ENCODE measurements at regions not wholly inside any gene's neighbourhood (a gene's known extent, or its start where the extent isn't known, plus 50 kb on each side); places are given as distances from the start of the nearest gene placed in this dataset.

GRCh38 chr7:46145412-46145811, 224.3 kb upstream of the IGFBP3 start:
- no peak overlapping the region for H3K4me3 ChIP-seq (ENCODE audit: low read depth, low read length)
- ChIA-PET CTCF (interaction anchor here (3.0 kb wide), 1 partner anchor 223 kb away, joined by 21 read pairs; the partner anchor contains the start of gene IGFBP3), POLR2A (interaction anchor here (0.8 kb wide), 1 partner anchor 167 kb away, joined by 3 read pairs; no protein-coding TSS in a partner anchor)
- DNase-seq (ENCODE audit: low read depth, low spot score): peak; percentile 100
- no peak for TF ChIP-seq CTCF (IDR thresholded peaks at IDR 0.05; ENCODE audit: insufficient read depth, low read length, missing control alignments)

- ChIA-PET CTCF (interaction anchor here (0.6 to 3.0 kb wide), 3 partner anchors 133 to 222 kb away, joined by 3 to 21 read pairs (median 3); partner anchors contain the start of gene IGFBP3), POLR2A (no interaction called here)
- no peak for TF ChIP-seq CTCF (IDR thresholded peaks at IDR 0.05; ENCODE audit: insufficient read depth, low read length, missing control alignments)
- no peak for DNase-seq (ENCODE audit: low read depth, low spot score)
- H3K4me3 ChIP-seq (ENCODE audit: low read depth, low read length): no peak overlapping the region
Measured at GRCh38 chr7:46143949-46144917, 223.2 kb upstream of the IGFBP3 start.

GRCh38 chr7:46143421-46143820, 222.3 kb upstream of the IGFBP3 start:
- POLR2A ChIA-PET: no interaction called here
- TF ChIP-seq CTCF (IDR thresholded peaks at IDR 0.05; ENCODE audit: insufficient read depth, low read length, missing control alignments): no peak
- no peak for DNase-seq (ENCODE audit: low read depth, low spot score)
- H3K4me3 ChIP-seq (ENCODE audit: low read depth, low read length): no peak overlapping the region
- CTCF ChIA-PET: interaction anchor here (1.6 to 3.0 kb wide), 2 partner anchors 209 to 221 kb away, joined by 3 to 21 read pairs; partner anchors contain the start of gene IGFBP3

- DNase-seq (ENCODE audit: low read depth, low spot score): peak; percentile 83
- no peak for TF ChIP-seq CTCF (IDR thresholded peaks at IDR 0.05; ENCODE audit: insufficient read depth, low read length, missing control alignments)
- CTCF ChIA-PET: interaction anchor here (1.4 to 3.2 kb wide), 4 partner anchors 9 to 216 kb away, joined by 4 to 34 read pairs (median 4); no protein-coding TSS in a partner anchor
- POLR2A ChIA-PET: interaction anchor here (0.5 to 1.5 kb wide), 4 partner anchors 8 to 218 kb away, joined by 3 to 7 read pairs (median 4); partner anchors contain the start of gene IGFBP3
- no peak overlapping the region for H3K4me3 ChIP-seq (ENCODE audit: low read depth, low read length)
Measured at GRCh38 chr7:46139079-46139478, 218.0 kb upstream of the IGFBP3 start.

GRCh38 chr7:46137725-46138124, 216.7 kb upstream of the IGFBP3 start:
- ChIA-PET CTCF (interaction anchor here (1.5 to 3.2 kb wide), 2 partner anchors 8 to 215 kb away, joined by 5 to 34 read pairs; no protein-coding TSS in a partner anchor), POLR2A (no interaction called here)
- no peak for TF ChIP-seq CTCF (IDR thresholded peaks at IDR 0.05; ENCODE audit: insufficient read depth, low read length, missing control alignments)
- no peak overlapping the region for H3K4me3 ChIP-seq (ENCODE audit: low read depth, low read length)
- DNase-seq (ENCODE audit: low read depth, low spot score): no peak

GRCh38 chr7:46135557-46135956, 214.5 kb upstream of the IGFBP3 start:
- no peak overlapping the region for H3K4me3 ChIP-seq (ENCODE audit: low read depth, low read length)
- CTCF ChIA-PET: no interaction called here
- POLR2A ChIA-PET: no interaction called here
- DNase-seq (ENCODE audit: low read depth, low spot score): no peak
- TF ChIP-seq CTCF (IDR thresholded peaks at IDR 0.05; ENCODE audit: insufficient read depth, low read length, missing control alignments): no peak

Data from AG04449 (cell line).